Middle frontal gyrus (tissue), 1 donor: ENCODE measurements at regions not wholly inside any gene's neighbourhood (a gene's known extent, or its start where the extent isn't known, plus 50 kb on each side); places are given as distances from the start of the nearest gene placed in this dataset.
"Not testable (repeated sequence)": the region's sequence is repeated elsewhere in the genome, so short reads cannot be mapped to it uniquely, and the experiment has no call there.

Experiments
- DNase-seq: peaks from one replicate; pipeline ENCODE4 v3.0.0-alpha.2; 2015; ENCODE audit warnings: low spot score; ENCODE audit errors: extremely low spot score

DNA sequence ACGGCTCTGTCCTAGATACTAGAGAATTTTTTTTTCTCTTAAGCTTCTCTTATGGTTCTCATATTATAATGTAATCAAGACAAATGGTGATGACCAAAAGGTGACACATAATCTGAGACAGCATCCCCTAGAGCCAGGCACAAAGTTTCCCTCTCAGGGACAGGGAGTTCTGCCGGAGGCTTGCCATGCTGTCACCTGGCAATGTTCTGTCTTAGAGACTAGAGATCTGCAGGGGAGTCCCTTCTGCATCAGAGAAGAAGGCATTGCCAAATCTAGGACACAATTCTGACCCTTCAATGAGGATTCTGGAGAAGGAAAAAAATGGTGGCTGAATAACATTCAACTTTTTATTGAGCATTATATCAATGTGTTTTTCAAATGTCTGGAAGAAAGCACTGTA, 261.2 kb upstream of the TRPC7 start:
- DNase-seq, result no peak

DNA sequence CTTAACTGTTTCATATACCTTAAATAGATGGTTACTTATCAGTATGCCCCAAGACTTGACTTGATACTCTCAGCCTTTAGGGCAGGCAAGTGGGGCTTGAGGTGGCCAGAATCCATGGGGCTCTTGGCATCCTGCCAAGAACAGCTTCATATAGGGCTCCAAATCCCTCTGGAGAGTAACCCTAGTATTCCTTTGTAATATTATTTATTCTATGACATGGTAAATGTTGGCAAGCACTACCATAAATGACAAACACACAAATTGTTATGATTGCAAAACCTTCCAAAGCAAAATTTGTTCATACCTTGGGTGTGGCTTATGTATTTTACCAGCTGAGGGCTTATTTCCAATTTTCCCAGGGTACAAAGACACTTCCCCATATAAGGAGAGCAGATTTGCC, 257.4 kb upstream of the TRPC7 start:
- no peak for DNase-seq

DNA sequence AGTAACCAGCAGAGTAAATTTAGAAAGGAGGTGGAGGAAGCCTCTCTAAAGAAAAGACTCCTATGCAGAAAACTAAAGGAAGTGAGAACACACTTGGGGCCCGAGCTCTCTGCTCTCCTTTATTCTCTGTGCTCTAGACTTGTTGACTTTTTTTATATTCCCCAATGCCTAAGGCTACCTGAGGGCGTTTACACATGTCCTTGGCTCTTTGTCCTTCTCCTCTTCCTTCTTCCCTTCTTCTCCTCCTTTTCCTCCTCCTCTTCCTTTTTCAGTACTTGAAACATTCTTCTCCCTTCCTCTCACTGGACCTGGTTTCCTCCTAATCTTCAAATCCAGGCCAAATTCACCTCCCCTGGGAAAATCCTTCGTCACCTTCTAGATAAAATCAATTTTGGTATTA, 256.4 kb upstream of the TRPC7 start:
- DNase-seq, result no peak

DNA sequence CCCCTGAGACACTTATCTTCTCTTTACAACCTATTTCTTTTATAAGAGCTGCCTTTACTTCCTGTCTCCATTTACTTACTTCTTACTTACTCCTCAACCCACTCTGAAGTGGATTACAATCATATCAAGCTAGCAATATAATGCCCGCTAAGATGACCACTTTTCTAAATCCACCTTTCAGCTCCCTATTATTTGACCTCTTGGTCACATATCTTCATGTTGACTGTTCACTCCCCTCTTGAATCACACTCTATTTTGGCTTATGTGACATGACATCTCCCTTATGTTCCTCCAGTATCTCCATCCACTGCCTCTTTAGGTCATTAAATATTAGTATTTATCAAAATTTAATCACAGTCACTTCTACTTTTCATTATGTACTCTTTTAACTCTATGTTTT, 255.3 kb upstream of the TRPC7 start:
- DNase-seq, result no peak

DNA sequence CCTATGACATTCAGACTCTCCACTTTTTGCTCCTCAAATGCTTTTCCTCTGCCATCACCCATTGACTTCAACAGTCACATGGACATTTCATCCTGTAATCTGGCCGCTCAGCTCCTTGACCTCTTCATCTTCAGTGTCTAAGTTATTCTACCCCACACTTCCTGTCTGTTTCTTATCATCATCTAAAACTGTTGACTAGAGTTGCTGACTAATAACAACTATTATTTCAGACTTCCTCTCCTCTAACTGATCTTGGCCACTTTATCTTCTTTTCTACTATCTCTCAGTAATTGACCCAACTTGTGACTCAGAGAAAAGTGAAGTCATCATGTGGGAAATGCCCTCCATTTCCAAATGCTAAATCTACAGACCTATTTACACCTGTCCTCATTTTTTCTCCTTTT, 254.7 kb upstream of the TRPC7 start:
- no peak for DNase-seq

DNA sequence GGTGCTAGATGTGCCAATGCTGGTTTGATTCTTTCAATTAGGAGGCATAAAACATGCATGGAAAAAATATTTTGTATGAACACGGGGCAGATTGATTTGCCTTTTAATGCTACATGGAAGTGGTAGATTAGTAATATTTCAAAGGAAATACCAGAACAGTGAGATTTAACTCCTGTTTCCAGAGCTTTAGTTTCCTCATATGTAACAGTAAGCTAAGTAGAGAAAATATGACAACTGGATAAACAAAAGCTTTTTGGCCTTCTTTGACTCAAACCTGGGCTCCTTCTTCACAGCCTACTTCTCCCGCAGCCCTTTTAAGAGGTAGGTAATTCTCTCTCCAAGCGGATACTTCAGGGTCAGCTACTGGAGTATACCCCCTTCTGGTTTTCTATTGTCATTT, 254.2 kb upstream of the TRPC7 start:
- no peak for DNase-seq

DNA sequence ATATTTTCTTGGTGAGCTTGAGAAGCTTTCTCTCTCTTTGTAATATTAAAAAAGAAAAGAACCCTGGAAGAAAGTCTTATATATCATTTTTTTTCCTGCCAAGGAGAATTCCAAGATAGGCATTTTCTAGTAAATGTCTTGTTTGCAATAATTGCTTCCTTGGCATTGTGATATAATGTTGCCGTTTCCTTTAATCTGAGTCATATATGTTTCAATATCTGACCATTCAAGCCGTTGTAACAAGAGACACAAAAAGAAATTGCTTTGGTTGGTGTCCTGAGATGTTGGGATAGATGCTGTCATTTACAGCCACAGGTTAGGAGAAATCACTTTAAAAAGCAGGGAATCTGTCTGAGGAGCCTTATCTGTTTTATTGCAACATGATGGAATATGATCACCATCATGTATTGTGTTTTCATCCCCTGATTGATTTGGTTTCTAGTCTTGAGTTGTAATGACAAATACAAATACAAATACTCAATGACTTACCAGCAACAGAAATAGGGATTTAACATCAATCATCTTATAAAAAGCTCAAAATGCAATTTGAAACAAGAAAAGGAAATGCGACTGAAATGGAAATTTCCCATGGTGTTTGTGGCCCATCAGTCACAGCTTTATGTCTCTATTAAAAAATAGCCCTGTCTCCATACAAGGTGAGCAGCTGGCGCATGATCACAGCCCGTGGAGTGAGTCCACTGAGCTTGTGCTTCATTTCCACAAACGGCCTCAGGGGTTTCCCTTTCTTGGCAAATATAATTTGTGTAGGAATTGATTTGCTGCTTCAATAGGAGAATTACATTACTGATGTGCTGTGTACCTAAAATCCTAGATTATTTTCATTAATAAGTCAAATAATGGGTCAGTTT, 250.1 kb upstream of the TRPC7 start:
- no peak for DNase-seq

DNA sequence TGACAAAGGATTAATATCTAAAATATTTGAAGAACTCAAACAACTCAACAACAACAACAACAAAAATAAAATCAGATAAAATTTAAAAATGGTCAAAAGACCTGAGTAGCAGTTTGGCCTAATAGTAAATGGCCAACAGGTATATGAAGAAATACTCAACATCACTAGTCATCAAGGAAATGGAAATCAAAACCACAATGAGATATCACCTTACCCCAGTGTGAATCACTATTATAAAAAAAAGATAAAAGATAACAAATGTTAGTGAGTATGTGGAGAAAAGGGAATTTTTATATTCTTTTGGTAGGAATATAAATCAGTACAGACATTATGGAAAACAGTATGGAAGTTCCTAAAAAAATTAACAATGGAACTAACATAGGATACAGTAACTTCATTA, 247.9 kb upstream of the TRPC7 start:
- no peak for DNase-seq

DNA sequence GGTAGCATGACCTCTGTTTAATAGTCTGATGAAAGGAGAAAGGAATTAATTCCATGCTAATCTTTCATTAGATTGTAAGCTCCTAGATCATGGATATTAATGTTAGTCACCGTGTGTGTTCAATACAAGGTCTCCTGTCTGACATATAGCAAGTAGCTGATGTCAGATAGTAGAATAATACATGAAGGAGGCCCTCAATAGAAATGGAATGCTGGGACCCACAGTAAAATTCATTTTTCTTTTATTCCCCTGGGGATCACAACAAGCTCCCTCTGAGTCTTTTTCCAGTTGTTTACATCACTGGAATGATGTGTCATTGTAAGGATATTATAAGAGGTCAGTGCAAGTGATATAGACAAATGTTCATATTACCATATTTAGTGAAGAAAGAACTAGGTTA, 240.3 kb upstream of the TRPC7 start:
- DNase-seq, result no peak

DNA sequence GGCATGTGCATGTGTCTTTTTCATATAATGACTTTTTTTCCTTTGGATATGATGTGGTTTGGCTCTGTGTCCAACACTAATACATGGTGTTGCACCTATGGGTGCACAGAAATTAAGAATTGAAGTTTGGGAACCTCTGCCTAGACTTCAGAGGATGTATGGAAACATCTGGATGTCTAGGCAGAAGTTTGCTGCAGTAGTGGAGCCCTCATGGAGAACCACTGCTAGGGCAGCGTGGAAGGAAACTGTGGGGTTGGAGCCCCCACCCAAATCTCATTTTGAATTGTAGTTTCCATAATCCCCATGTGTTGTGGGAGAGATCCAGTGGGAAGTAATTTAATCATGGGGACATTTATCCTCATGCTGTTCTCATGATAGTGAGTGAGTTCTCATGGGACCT, 235.0 kb upstream of the TRPC7 start:
- no peak for DNase-seq

DNA sequence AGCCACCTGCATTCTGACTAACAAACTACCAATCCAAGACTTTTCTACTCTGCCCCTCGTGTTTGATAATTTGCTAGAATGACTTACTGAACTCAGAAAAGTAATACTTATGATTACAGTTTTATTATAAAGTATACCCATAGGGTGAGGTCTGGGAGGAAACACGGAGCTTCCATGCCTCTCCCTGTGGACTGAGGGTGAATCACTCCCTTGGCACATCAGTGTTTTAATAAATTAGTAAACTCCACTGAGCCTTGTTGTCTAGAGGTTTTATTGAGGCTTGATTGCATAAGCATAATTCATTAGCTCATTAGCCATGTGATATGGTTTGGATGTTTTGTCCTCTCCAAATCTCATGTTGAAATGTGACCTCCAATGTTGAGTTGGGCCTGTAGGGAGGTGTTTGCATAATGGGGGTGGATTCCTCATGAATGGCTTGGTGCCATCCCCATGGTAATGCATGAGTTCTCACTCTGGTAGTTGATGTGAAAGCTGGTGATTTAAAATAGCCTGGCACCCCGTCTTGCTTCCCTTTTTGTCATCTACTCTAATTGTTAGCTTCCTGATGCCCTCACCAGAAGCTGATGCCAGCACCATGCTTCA, 233.6 kb upstream of the TRPC7 start:
- no peak for DNase-seq

DNA sequence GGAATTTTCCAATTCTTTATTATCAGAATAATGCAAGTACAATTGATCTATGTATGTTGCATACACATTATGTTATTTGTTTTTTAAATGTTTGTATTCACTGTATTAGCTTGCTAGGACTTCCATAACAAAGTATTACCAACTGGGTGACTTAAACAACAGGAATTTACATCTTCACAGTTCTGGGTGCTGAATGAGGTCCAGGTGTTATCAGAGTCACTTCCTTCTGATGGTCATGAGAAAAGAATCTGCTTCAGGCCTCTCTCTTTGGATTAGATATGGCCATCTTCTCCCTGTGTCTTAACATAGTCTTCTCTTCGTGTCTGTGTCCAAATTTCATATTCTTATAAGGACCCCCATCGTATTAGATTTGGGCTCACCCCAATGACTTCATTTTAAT, 229.1 kb upstream of the TRPC7 start:
- no peak for DNase-seq

DNA sequence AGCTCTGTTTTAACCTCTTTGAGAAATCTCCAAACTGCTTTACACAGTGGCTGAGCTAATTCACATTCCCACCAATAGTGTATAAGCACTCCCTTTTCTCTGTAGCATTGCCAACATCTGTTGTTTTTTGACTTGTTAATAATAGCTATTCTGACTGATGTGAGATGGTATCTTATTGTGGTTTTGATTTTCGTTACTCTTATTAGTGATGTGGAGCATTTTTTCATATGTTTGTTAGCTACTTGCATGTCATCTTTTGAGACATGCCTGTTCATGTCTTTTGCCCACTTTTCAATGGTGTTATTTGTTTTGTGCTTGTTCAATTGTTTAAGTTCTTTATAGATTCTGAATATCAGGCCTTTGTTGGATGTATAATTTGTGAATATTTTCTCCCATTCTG, 225.2 kb upstream of the TRPC7 start:
- no peak for DNase-seq

DNA sequence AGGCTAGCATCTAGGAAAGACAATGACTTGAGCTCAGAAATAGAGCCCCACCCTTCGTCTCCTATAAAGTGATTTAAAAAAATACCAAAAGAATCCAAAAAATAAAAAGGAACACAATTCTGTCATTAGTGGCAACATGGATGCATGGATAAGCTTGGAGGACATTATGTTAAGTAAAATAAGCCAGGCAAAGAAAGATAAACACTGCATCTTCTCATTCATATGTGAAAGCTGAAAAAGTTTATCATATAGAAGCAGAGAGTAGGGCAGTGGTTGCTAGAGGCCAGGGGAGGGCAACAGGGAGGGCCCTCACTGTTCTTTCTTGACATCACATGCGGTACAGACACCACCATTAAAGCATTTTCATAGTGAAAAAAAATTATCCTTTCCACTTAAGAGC, 220.9 kb upstream of the TRPC7 start:
- no peak for DNase-seq

DNA sequence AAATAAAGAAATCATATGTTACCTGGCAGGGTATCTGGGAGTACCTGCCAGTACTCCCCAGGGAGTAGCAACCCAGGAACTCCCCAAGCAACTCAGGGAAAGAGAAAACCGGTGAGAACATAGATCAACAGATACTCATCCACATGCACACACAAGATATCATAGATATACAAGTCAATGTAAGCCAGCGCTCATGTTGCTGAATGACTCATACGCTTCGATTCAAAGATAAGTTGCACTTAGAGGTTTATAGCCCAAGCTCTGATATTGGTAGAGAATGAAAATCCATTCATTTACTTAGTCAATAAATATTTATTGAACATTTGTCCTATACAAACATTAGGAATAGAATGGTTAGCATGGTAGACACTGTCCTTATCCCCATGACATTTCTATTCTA, 219.1 kb upstream of the TRPC7 start:
- DNase-seq, result no peak

DNA sequence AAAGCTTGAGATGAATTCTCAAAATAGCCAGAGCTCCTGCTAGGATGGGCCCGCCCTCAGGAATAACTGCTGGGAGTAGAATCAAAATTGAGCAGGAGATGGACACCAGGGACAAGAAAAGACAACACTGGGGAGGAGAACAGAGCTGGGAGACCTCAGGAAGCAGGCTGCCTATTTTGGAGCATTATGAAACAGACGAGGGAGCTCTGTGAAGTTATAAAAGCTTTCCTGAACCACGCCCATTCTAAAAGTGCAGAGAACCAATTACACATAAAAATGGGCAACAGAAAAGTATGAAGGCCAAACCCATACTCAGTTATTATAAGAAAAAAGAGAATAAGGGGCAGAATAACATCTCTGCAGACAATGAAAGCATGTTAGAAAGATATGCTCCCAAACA, 213.9 kb upstream of the TRPC7 start:
- DNase-seq, result no peak

DNA sequence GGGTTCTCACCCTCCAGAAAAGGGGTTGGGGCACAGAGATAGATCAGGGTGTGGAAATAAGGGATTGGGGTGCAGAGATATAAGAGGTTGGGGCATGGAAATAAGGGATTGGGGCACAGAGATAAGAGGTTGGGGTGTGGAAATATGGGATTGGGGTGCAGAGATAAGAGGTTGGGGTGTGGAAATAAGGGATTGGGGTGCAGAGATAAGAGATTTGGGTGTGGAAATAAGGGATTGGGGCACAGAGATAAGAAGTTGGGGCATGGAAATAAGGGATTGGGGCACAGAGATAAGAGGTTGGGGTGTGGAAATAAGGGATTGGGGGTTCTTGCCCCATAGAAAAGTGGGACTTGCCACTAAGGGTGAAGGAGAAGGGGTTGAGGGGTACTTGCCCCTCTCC, 204.5 kb upstream of the TRPC7 start:
- not testable (repeated sequence) for DNase-seq

DNA sequence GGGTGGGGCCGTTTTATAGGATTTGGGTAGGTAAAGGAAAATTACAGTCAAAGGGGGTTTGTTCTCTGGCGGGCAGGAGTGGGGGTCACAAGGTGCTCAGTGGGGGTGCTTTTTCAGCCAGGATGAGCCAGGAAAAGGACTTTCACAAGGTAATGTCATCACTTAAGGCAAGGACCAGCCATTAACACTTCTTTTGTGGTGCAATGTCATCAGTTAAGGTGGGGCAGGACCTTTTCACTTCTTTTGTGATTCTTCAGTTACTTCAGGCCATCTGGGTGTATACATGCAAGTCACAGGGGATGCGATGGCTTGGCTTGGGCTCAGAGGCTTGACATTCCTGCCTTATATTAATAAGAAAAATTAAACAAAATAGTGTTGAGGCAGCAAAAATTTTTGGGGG, 200.1 kb upstream of the TRPC7 start:
- DNase-seq, result not testable (repeated sequence)

DNA sequence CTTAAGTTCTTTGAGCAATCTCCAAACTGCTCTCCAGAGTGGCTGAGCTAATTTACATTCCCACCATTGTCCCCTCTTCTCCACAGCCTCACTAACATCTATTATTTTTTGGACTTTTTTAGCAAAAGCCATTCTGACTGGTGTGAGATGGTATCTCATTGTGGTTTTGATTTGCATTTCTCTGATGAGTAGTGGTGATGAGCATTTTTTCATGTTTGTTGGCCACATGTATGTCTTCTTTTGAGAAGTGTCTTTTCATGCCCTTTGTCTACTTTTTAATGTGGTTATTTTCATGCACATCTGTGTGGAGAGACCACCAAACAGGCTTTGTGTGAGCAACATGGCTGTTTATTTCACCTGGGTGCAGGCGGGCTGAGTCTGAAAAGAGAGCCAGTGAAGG, 199.7 kb upstream of the TRPC7 start:
- DNase-seq, result not testable (repeated sequence)

DNA sequence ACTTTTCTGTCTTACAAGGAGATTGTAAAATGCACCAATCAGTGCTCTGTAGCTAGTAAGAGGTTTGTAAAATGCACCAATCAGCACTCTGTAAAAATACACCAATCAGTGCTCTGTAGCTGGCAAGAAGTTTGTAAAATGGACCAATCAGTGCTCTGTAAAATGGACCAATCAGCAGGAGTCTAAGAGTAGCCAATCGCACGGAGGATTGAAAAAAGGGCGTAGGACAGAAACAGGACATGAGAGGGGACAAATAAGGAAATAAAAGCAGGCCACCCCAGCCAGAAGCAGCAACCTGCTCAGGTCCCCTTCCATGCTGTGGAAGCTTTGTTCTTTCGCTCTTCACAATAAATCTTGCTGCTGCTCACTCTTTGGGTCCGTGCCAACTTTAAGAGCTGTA, 199.1 kb upstream of the TRPC7 start:
- DNase-seq, result not testable (repeated sequence)

DNA sequence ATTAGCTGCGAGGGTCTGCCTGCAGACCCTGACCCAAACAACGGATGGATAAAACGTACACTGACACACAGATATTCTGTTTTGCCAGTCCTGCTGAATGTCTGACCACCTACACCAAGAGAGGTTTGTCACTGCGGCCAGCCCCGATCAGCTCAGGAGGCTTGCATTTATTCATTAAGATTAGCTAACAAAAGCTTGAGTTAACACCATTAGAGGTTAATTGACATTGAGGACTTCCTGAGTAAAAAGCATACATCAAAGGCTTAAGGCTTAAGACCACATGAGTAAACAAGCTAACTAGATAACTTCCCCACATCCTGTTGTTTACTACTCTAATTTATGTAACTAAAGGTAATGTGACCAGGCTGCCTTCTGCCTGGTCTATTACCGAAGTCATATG, 198.1 kb upstream of the TRPC7 start:
- no peak for DNase-seq

DNA sequence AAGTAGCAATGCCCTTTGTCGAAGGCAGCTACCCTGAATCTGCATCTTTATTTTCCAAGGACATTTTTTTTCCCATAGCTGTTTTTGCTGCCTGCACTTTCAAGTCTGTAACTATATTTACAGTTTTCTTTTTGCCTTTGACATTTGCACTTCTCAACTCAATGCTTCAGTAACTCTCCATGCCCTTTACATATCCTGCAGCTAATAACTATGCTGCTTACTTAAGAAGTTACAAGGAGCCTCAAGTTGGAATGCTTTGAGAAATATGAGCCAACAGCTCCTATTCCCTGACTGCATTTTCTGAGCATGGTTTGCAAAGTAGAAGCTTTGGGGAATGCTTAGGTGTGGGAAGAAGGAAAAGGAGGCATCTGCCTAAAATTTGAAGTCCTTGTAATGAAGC, 194.8 kb upstream of the TRPC7 start:
- DNase-seq, result no peak

DNA sequence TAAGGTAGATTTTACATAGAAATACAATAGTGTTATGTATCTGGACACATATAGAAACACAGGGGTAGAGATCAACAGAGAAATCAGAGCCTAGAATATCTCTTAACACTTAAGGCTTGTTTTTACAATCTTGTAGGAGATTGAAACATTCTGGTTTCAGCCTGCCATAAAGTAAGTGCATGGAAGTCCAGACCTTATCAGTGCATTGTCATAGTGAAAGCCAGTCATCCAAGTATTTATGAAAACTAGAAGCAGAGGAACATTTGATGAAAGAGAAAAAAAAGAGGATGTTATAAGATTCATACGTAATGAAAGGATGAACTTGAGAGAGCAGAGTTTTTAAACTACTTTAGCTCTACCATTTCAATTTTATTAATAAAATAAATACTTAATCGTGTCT, 194.3 kb upstream of the TRPC7 start:
- no peak for DNase-seq
